ENCODE measurements at regions not wholly inside any gene's neighbourhood (a gene's known extent, or its start where the extent isn't known, plus 50 kb on each side); places are given as distances from the start of the nearest gene placed in this dataset.

GRCh38 chr1:209406595-209406994 lies 176.9 kb upstream of the CAMK1G start:
- Histone ChIP-seq H3K4me1 (peaks cover 0 to 3% (median 0%) of the 10 kb centered on the region in 3 donors), H3K9me3 (no peaks in the 10 kb centered on the region), H3K4me3 (no peak overlapping the region), H3K36me3 (no peaks in the 10 kb centered on the region), H3K27ac (no peak overlapping the region), H3K27me3 (peaks cover 8% of the 10 kb centered on the region)
- WGBS, 2 donors (ENCODE audit: low coverage in 1 of 2): 75 to 85% methylated on average over 1 to 2 of the region's 2 CpGs
- ATAC-seq: no peak
- TF ChIP-seq EP300 (IDR thresholded peaks at IDR 0.05) (no peak), POLR2AphosphoS5 (IDR thresholded peaks at IDR 0.05) (no peak), POLR2A (IDR thresholded peaks at IDR 0.05) (no peak), CTCF (IDR thresholded peaks at IDR 0.05) (no peak)

- Histone ChIP-seq H3K27me3 (no peaks in the 10 kb centered on the region), H3K9me3 (no peaks in the 10 kb centered on the region), H3K4me3 (no peak overlapping the region), H3K27ac (no peak overlapping the region), H3K4me1 (peaks cover 0 to 3% (median 0%) of the 10 kb centered on the region in 3 donors), H3K36me3 (no peaks in the 10 kb centered on the region)
- TF ChIP-seq POLR2AphosphoS5 (IDR thresholded peaks at IDR 0.05) (no peak), POLR2A (IDR thresholded peaks at IDR 0.05) (no peak), EP300 (IDR thresholded peaks at IDR 0.05) (no peak), CTCF (IDR thresholded peaks at IDR 0.05) (no peak)
- ATAC-seq: no peak
- 61 to 94% methylated on average over 2 of the region's 2 CpGs for WGBS, 2 donors (ENCODE audit: low coverage in 1 of 2)
Observed at GRCh38 chr1:209409780-209410179, 173.7 kb upstream of the CAMK1G start.

GRCh38 chr1:209411491-209411929 lies 172.0 kb upstream of the CAMK1G start:
- Histone ChIP-seq H3K27me3 (no peaks in the 10 kb centered on the region), H3K36me3 (no peaks in the 10 kb centered on the region), H3K9me3 (no peaks in the 10 kb centered on the region), H3K4me1 (peaks cover 0 to 3% (median 0%) of the 10 kb centered on the region in 3 donors), H3K4me3 (no peak overlapping the region), H3K27ac (peak overlapping the region in 3 of 4 donors; percentile 4 to 26 (median 17))
- ATAC-seq: peak; percentile 73
- TF ChIP-seq CTCF (IDR thresholded peaks at IDR 0.05): no peak
- TF ChIP-seq POLR2AphosphoS5 (IDR thresholded peaks at IDR 0.05): no peak
- WGBS, 2 donors (ENCODE audit: low coverage in 1 of 2): 20 to 27% methylated on average over 1 to 3 of the region's 3 CpGs

- H3K36me3 ChIP-seq: no peaks in the 10 kb centered on the region
- peak; percentile 70 for ATAC-seq
- H3K4me1 ChIP-seq: peaks cover 0 to 3% (median 0%) of the 10 kb centered on the region in 3 donors
- no peaks in the 10 kb centered on the region for H3K27me3 ChIP-seq
- peak overlapping the region in 2 of 4 donors; percentile 4 to 40 for H3K27ac ChIP-seq
- TF ChIP-seq POLR2AphosphoS5 (IDR thresholded peaks at IDR 0.05) (no peak), POLR2A (IDR thresholded peaks at IDR 0.05) (no peak), CTCF (IDR thresholded peaks at IDR 0.05) (no peak), EP300 (IDR thresholded peaks at IDR 0.05) (no peak)
- no peaks in the 10 kb centered on the region for H3K9me3 ChIP-seq
- H3K4me3 ChIP-seq: no peak overlapping the region
Observed at GRCh38 chr1:209412036-209412435, 171.5 kb upstream of the CAMK1G start.

- ATAC-seq: no peak
- H3K27ac ChIP-seq: no peak overlapping the region
- 60 to 67% methylated on average over 1 of the region's 1 CpG for WGBS, 2 donors (ENCODE audit: low coverage in 1 of 2)
- no peaks in the 10 kb centered on the region for H3K27me3 ChIP-seq
- no peaks in the 10 kb centered on the region for H3K36me3 ChIP-seq
- H3K9me3 ChIP-seq: no peaks in the 10 kb centered on the region
- TF ChIP-seq EP300 (IDR thresholded peaks at IDR 0.05) (no peak), POLR2A (IDR thresholded peaks at IDR 0.05) (no peak), POLR2AphosphoS5 (IDR thresholded peaks at IDR 0.05) (no peak), CTCF (IDR thresholded peaks at IDR 0.05) (no peak)
- peaks cover 0 to 3% (median 0%) of the 10 kb centered on the region in 3 donors for H3K4me1 ChIP-seq
- H3K4me3 ChIP-seq: no peak overlapping the region
Observed at GRCh38 chr1:209412566-209412965, 170.9 kb upstream of the CAMK1G start.
